ENCODE measurements at regions not wholly inside any gene's neighbourhood (a gene's known extent, or its start where the extent isn't known, plus 50 kb on each side); places are given as distances from the start of the nearest gene placed in this dataset.

DNA sequence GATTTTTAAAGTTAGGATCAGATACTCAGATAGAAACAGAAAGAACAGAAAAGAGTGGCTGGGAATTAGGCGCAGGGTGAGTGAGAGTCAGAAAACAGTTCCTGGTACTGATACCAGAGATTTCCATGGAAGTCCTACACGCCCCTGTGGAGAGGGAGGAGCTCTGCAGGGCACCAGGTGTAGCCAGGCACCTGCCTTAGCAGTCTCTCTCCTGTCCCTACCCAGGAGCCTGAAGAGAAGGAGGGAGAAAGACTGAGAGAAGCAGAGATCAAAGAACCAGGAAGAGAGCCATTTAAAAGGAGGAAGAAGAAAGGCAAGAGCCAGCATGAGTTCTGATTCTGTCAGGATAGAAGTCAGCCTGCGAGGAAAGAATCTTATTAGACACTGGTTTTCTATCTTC lies 65.0 kb downstream of the CBLN1 start:
- no peak for DNase-seq (ENCODE audit: low spot score)

DNA sequence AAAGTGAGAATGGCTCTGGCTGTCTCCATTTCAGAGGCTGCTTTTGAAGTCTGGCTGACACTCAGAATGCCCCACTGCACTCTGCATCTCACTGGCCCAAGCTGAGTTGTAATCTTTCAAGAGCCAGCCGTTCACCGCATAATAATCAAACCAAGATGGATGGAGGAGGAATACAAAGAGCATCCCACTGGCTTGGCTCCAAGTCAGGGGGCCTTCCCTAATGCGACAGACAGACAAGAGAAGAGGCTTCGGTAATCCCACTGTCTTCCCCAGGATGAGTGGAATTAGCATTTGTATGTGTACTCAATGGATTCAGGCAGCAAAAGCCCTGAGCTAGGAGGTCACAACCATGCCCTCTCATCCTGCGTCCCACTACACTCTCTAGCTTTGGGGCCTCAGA lies 68.0 kb downstream of the CBLN1 start:
- no peak for DNase-seq (ENCODE audit: low spot score)

DNA sequence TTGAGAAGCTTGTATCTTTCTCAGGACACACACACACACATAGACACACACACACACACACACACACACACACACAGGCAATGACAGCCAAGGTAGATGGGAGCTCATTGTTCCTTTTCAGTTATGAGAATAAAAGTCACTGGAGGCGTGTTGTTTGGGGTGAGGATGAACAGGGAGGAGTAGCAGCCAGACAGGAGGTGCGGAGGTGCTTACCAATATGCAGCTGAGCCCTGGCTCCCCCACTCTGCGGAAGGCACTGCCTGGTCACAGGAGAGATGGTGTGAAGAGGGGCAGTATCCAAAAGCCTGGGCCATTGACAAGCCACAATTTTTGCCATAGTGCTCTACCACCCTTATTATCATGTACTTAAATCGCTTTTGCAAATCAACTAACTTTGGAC lies 77.4 kb downstream of the CBLN1 start:
- no peak for DNase-seq (ENCODE audit: low spot score)

DNA sequence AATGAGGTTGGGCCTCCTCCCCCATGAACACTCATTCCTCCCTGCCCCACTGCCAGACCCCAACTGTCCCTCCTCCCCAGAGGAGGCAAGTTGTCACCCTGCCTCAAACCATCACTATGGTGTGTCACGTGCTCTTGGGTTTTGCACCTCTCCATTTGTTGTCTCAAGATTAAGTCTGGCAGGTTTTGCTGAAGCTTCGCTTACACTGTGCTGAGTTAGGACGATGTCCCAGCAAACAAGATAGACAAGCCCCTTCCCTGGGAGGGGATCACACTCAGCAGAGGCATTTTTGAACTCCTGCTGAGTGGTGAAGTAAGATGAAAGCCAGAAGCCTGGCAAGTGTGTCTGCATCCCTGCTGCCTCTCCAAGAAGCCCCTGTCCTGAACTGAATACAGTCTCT lies 78.3 kb downstream of the CBLN1 start:
- no peak for DNase-seq (ENCODE audit: low spot score)

DNA sequence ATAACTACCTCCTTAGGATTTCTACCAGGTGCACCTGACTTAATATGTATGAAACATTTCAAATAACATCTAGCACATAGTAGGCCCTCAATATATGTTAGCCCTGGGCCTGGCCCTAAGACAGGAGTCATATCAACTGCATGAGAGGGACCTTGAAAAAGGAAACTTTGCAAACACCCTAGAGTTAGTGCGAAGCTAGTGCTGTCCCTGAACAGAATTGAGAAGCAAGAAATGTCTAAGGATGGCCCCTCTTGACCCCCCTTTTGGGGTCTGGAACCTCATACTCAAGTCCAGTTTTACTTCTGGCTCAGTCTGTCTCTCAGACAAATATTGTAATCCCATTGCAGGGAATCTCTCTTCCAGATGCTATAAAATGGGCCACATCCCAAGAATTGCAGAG lies 80.5 kb downstream of the CBLN1 start:
- no peak for DNase-seq (ENCODE audit: low spot score)

DNA sequence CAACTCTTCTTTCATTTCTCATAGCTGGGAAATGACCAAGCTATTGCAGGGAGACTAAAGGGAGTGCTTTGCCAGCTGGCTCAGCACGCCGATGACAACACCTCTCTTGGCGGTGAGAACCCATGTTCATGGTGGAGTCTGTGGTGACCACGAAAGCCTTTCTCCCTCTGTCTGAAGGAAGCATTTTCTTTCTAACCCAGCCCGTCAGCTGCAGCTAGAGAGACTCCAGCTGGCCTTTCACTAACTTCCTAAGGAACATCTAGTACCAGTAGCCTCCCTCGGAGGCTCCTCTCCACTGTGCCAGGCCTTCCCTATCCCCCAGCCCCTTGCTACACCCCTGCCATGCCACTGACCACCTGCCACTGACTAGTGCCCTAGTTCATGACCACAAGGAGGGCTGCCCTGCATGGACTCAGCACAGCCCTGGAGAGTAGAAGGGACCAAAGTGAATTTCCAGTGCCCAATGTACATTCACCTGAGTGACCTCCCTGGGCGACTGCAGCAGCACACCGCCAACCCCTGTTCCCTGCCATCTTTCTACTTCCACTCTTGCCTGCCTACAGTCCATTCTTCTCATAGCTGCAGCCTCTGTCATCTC lies 81.3 kb downstream of the CBLN1 start:
- no peak for DNase-seq (ENCODE audit: low spot score)

DNA sequence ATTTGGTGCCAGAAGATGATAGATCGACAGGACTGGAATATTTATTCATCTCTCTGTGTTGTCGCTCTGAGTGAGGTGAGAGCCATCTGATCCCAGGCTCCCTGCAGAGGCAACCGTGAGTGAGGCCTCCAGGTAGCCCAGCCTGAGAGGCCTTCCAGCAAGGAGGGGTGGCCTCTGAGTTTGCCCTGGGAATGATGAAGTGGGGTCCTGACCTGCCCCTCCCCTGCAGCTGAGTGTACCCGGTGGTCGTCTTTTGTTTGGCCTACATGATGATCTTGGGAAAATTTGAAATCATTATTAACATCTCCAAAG lies 86.4 kb downstream of the CBLN1 start:
- DNase-seq (ENCODE audit: low spot score), result no peak

DNA sequence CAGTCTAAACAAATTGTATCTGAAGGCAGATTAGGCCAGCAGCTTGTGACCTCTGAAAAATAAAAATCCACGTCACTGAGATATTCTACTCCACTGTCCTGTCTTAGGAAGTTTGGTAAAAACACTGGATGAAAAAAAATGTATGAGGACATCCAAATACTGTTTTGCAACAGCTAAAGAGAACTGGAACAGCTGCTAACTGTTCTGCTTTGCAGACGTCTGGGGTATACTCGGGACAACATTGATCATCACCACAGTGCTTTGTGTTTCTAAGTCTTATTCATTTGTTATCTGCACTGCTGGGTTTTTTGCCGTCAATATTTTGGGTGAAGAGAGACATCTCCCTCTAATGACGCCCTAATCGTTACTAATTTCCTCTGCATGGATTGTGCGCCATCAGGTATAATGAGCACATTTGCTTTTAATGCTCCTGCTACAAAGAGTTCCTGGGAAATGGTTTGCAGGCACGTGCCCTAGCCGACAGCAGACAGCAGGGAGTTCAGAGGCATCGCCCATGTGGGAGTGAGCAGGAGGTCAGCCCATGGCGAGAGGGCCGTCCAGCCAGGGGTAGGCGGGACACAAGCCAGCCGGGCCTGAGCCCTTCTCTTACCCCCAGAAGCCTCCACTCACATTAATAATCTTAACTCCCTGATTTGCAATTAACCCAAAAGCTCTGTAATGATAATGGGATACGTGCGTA lies 87.0 kb downstream of the CBLN1 start:
- DNase-seq (ENCODE audit: low spot score), result no peak

DNA sequence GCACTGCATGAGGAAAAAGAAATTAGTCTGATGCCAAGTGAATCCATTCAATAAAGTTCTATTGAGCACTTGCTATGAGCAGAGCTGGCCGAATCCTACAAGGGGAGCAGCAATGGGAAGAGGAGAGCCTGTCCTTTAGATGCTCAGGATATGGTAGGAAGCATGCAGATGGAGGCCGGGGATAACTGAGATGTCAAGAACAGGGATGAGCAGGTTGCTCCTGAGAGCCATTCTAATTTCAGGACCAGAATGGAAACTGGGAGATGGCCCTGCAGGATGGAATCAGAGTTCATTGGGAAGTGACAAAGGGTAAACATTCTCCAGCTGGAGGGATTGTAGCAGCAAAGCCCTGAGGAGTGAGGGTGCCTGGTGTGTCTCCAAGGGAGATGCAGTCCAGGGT lies 88.0 kb downstream of the CBLN1 start:
- DNase-seq (ENCODE audit: low spot score), result no peak

DNA sequence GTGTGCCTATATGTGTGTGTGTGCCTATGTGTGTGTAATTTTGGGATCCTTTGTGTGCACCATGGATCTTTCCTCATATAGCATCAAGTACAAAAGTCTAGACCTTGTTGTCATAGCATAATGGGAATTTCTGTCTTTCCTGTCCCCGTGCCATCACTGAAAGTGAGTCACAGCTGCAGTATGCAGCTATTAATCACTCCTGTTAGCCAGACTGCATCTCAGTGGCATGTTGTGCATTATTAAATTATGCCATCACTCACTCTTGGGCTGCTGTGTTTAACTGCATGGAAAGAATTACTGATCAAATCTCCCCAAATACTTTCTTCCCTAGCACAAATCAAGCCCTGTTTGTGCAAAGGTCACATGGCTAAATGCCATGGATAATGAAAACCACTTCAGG lies 92.4 kb downstream of the CBLN1 start:
- DNase-seq (ENCODE audit: low spot score), result no peak

DNA sequence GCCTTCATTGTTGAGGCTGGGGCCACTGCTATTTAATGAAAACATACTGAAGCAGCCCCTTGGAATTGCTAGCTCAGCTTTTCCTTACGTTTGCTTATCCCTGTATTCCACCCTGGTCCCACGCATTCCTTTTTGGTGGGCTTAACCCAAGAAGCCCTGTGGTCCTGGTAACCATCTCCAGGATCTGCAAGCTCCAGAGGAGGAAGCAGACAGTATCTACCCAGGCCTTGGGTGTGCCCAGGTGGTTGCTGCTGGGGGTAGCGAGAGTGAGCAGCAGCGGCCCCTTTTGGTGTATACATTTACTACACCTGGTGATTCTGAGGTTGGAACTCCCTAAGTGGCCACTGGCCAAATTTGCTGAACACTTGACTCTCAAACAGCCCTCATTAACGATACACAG lies 97.7 kb downstream of the CBLN1 start:
- peak; percentile 19 for DNase-seq (ENCODE audit: low spot score)

DNA sequence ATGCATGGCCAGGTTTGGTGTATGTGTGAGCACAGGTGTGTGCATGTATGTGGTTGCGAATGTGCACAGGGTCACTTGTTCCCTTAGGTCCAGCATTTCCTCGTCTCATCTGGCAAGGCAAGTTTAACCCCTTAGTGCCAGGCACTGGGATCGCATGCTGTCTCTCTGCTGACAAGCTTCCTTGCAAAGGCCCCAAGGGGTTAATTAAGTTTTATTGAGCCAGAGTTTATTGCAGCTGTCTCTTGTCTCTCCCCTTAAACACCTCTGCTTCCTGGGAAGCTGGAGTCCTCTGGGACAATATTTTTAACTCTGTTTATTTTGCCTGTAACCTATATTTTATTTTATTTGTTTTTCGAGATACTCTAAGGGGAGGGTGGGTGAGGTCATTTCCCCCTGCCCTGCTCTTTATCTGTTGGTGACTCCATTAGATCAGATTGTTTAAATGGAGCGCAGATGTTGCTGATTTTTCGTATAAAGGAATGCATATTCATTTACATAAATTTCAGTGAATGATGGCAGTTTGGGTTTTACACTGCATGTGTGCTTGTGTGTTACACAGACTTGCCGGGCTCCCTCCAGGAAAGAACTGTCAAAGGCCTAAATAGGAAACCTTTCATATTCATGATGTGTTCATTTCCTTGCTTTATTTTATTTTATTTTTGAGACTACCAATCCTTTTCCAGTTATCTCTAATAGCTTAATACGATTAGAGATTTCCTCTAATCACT lies 99.7 kb downstream of the CBLN1 start:
- no peak for DNase-seq (ENCODE audit: low spot score)

DNA sequence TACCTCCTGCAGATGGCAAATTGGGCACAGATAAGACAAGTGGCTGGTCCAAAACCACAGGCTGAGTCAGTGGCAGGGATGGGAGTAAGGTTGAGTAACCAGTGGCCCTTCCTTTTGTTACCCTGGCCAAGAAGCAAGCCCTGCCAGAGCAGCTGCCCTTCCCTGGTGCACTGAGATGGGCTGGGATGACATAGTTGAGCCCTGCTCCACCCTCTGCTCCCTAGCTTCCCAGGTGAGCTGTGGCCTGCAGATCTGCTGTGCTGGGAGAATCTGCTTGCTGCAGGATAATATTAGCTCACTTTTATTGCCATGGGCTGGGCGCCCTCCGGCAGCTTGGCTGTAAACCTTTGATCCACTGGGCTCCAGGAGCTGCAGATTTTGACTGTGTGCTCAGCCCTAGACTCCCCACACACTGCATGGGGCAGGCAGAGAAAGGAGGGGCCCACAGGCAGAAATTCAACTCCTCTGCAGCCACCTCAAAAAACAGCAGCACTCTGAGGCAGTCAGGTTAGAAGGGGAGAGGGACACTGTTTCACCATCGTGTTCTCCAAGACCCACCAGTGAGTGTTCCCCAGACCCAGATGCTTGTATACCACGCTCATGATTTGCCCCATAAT lies 101.8 kb downstream of the CBLN1 start:
- DNase-seq (ENCODE audit: low spot score), result no peak

DNA sequence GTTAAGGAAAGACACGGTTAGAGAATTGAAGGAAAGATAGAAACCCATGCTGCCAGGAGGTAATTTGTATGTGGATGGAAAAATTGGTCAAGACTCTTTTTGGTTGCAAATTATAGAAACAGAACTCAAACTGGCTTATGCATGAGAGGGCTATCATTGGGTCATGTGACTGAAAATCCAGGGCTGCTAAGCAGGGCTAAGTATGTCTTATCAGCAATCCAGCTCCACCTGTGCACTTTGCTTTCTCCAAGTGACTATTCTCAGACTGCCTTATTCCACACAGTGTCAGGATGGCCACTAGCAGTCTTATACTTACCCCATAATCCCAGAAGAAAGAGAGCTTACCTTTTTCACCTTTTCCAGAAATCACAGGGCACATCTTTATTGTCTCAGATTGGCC lies 113.5 kb downstream of the CBLN1 start:
- DNase-seq (ENCODE audit: low spot score), result no peak

DNA sequence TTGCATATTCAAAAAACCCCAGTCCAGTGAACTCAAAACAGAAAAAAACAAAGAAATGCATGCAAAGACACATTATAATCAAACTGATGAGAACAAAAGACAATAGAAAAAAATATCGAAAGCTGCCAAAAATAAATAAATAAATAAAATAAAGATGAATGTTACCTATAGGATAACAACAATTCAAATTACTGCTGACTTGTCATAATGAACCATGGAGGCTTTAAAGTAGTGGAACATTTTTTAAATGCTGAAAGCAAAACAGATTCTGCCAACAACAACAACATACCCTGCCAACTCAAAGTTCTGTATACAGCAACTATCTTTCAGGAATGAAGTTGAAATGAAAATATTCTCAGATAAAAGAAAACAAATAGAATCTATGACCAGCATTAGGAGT lies 116.6 kb downstream of the CBLN1 start:
- DNase-seq (ENCODE audit: low spot score), result no peak

DNA sequence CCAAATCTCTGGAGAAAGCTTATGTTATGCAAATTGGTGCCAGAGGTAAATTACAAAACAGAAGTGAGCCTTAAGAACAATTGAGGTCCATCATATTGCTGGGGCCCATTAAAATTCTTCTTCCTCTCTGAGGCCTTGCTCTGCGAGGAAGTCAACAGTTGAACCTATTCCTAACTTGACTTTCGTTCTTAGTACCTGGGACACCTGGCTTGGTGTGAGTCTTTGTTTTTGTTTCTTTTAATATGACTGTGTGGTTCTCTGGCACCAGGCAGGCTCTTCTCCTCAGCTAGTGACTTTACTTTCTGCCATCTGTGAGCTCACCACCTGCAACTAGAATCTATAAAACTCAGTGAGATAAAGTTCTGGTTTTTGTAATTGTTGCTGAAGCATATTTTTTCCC lies 120.4 kb downstream of the CBLN1 start:
- no peak for DNase-seq (ENCODE audit: low spot score)

DNA sequence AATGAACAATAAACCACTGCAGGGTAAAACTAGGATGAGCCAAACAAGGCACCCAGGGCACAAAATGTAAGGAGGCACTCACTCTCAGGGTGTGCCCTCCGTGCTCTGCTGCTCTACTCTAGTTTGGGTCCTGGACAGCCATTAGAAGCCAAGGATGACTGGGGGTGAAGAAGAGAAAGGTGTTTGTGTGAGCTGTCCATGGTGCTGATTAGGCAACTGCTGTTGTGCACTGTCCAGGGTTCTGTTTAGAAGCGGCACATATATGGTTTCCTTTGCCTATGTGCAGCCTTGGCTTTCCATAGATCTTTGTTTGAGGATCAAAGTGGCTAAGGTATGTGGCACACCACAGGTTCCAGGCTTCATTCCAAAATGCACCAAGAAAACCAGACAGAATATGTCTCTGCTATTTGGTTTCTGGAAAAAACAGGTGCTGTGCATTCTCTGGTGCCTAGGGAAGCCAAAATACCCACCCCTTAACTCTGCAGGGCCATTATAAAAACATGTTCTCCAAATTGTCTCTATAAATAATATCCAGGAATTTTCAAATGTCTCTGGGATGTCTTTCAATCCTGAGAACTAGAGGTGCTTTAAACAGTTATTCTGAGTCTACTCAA lies 123.5 kb downstream of the CBLN1 start:
- peak; percentile 48 for DNase-seq (ENCODE audit: low spot score)

DNA sequence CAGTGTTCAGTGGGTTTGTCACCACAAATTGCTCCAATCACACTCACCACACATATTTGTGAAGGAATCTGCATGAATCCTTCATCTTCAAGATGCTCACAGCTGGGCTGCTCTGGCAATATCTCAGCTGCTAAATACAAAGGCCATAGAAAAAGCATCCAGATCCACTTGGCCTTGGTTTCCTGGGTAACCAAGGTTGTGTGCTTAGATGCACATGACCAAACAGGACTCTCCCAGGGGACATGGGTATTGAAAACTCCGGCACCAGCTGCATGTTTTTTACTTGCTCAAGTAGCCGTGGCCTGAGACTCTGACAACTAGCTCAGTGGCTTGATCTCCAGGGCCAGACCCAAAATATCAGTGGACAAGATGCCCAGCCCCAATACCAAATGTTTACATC lies 131.3 kb downstream of the CBLN1 start:
- DNase-seq (ENCODE audit: low spot score), result no peak

DNA sequence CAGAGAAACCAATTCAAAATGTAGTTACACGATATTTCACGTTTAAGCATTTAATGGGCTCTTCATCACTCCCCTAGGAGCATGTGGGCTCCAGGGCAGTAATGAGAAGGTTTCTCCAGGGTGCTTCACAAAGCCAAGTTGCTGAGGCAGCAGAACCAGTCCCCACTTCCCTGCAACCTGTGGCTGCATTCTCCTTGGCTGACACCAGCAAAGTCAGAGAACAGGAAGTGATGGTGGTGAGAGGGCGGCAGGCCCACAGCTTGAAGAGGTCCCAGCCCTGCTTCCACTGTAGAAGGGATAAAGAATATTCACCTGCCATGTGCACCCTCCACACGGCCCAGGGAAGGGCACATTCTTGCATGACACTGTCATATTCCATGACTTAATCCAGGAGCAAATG lies 133.2 kb downstream of the CBLN1 start:
- no peak for DNase-seq (ENCODE audit: low spot score)

DNA sequence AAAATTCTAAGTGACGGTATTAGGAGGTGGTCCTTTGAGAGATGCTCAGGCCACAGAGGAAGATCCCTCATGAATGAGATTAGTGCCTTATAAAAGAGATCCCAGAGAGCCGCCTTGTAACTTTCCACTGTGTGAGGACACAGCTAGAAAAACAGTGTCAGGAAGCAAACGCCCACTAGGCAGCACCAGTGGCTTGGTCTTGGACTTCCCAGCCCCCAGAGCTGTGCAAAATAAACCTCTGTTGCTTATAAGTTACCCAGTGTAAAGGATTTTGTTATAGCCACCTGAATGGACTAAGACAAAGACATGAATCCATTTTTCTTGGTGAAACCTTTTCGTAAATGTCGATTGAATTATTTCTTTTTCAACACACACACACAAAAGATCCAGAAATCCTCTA lies 141.0 kb downstream of the CBLN1 start:
- DNase-seq (ENCODE audit: low spot score), result no peak

DNA sequence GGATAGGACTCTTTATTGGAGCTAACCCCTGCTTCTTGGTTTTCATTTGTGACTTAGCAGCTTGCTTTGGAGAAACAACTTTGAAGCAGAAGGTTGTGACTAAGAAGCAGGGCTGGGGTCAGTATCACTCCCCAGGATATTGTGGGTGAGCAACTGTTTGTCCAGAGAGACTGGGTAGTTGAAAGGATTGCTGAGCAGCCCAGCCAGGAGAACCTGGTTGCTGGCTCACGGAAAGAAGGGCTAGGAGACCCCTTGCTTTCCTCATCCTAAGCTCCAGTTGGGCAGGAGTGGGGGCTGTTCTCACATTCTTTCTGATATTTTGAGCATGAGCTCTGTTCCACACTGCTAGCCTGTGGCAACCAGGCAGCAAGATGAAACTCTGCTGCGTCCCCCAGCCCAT lies 151.2 kb downstream of the CBLN1 start:
- no peak for DNase-seq (ENCODE audit: low spot score)

DNA sequence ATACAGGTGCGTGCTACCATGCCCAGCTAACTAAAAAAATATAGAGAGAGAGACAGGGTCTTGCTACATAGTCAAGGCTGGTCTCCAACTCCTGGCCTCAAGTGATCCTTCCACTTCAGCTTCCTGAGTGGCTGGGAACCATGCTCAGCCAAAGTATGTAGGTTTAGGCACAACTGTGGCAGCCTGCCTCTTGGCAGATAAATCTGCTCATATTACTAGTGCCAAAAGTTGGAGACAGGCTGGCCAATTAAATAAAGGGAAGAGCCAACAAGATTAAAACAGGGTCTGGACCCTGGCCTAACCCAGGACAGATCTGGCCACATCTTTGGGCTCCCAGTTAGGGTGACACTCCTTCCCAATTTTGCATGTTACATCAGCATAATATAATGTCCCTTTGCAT lies 151.7 kb downstream of the CBLN1 start:
- DNase-seq (ENCODE audit: low spot score), result no peak

DNA sequence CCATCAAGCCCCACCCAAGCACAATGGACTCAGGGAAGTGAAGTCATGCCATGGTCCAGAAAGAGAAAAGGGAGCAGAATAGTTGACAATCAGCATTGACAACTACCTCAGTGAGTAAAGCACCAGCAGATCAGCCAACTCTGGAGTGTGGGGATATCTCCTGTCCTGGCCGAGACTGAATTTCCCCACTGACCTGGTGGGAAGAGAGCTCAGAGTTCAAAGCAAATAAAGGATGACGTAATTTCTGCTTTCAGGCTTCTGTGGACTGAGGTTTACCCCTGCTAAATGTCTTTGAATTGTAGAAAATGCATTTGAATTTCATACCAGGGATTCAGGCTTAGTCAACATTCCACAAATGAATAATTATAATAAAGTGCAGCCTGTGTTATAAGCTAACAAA lies 152.9 kb downstream of the CBLN1 start:
- DNase-seq (ENCODE audit: low spot score), result no peak
